HG03442 (cell line): ENCODE measurements at regions not wholly inside any gene's neighbourhood (a gene's known extent, or its start where the extent isn't known, plus 50 kb on each side); places are given as distances from the start of the nearest gene placed in this dataset.

Source experiments
- ATAC-seq: cut with Tn5 transposase; IDR thresholded peaks from one replicate; pipeline ENCODE4 v1.9.1; 2021; ENCODE audit warnings: mild to moderate bottlenecking, moderate library complexity; ENCODE audit not compliant: unreplicated experiment

DNA sequence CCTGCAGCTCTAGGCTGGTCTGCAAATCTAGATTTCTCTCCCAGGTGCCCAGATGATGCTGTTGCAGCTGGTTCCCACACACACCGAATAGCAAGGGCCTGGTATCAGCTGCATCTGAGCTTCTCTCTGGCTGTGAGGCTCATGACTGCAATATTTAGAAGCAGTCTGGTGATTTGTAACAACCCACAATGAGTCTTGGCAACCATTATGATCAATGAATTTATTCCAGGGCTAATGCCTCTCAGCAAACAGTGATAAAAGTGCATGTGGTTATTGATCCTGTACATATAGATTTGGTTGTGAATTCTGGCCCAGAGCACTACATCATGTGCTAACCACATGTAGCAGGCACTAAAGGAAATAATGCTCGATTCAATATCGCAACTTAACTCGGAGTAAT is 114.3 kb downstream of the ASCL4 start:
- ATAC-seq, result no peak

DNA sequence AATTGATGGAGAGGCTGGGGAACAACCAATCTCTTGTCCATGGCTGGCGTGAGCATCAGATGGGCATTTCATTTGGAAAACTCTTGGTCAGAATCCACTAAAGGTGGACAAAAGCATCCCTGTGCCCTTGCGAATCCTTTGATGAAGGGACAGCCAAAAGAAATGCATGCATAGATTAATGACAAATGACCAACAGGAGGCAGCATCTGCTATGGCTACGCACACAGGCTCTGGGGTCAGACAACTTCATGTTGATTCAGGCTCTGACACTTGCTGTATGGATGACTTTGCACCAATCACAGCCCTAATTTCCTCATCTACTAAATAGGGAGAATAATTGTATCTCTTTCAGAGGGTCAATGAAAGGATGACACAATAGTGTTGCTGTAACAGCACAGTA is 117.5 kb downstream of the ASCL4 start:
- no peak for ATAC-seq

DNA sequence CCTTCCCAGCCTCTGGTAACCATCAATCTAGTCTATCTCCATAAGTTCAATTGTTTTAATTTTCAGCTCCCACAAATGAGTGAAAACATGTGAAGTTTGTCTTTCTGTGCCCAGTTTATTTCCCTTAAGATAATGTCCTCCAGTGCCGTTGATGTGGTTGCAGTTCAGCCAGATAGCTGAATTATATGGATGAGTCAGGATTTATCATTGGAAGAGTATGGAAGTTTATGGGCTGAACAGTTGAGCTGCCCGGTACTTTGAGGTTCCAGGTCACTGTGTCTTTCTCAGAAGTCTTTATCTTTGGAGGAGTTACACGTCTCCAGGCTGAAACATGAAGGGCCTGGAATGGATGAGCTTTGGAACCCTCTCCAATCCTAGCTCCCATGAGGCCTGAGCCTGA is 120.1 kb downstream of the ASCL4 start:
- ATAC-seq, result no peak

GRCh38 chr12:107895966-107896365 is 121.5 kb downstream of the ASCL4 start:
- no peak for ATAC-seq

- no peak for ATAC-seq
Observed at GRCh38 chr12:107900588-107900987, 126.1 kb downstream of the ASCL4 start.

DNA sequence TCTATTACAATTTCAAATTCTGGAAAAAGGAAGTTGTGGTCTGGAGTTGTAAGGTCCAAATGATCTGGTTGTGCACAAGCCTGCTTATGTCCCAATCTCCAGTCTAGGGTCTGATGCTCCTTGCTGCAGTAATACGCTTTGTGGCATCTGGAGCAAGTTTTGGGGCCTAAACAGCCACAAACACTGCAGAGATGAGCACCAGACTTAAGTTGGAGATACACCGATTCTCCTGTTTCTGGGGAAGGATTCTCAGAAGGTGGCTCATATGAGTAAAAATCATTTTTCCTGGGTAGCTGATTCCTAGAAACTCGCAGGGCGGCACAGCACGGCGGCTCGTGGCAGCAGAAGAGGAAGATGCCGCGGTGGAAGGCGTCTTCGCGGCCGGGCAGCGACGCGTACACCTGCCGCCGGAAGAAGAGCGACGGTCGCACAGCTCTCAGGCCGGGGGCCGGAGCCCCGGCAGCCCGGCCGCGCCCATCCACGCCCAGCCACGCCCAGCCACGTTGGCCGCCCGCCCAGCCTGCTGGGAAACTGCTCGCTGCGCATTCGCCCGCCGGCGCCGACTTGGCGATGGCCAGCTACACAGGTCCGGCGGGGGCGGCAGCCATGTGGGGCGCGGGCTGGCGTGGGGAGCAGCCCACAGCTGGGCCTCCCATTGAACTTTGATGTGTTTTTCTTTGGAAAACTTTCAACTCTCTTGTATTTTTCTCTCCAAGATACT is 129.0 kb downstream of the ASCL4 start:
- ATAC-seq, result peak; percentile 95

DNA sequence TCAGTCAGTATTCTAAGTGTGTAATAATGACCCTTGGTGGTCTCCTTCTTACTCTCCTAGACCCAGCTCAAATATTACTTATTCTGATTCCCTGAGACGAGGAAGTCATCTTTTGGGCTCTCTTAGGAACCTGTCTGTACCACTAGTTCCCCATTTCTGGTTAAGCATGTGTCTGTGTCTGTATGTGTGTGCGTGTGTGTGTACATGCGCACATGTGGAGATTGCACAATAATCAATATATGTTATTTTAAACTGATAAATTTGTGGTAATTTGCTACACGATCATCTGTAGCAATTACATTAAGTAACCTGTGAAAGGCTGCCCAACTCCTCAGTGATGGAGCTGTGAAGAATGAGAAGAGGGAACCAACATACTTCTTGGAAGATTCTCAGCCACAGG is 132.2 kb downstream of the ASCL4 start:
- ATAC-seq, result no peak

DNA sequence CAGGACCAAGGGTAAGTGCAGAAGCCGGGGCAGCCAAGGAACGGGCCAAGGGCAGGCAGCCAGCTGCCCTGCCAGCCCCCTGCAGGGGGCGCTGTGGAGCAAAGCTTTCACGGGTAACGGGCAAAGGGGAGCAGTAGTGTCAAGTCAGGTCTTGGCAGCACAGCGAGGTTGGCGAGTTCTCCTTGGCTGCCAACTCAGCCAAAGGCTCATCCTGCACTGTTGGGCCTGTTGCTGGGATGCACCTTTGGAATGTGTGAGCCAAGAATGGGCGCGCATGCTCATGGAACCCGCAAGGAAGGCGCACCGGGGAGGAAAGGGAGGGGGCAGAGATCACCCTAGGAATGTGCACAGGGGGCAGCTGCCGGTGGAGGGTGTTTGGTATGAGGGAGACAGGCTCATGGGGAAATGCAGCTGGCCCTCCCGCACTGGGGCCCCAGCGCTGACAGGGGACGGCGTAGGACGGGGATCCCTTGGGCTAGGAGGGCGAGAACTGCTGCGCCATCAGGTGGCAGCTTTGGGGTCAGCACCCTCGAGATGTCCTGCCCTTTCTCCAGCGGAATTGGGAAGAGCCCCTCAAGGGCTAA is 138.0 kb downstream of the ASCL4 start:
- ATAC-seq, result peak; percentile 77

DNA sequence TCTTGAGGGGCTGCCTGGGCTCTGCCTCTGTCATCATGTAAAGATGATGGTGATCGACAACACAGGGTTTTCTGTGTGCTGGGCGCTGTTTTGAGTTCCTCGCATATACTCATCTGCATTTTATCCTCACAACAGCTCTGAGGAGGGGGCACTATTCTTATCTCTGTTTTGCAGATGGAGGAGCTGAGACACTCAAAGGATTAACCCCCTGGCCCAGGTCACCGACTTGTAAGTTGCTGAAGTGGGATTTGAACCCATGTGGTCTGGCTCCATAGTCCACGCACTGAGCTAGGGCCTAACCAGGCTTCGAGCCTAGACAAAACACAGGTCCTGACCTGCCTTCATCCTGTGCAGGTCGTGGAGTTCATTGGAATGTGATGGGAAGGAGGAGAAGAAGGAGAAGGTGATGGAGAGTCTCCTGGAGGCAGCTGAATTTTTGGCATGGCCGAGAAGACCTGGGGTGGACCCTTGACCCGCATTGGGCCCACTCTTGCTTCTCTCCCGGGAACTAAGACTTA is 140.0 kb downstream of the ASCL4 start:
- ATAC-seq, result no peak

- ATAC-seq, result no peak
Observed at GRCh38 chr12:107917912-107918800, 143.7 kb downstream of the ASCL4 start.

DNA sequence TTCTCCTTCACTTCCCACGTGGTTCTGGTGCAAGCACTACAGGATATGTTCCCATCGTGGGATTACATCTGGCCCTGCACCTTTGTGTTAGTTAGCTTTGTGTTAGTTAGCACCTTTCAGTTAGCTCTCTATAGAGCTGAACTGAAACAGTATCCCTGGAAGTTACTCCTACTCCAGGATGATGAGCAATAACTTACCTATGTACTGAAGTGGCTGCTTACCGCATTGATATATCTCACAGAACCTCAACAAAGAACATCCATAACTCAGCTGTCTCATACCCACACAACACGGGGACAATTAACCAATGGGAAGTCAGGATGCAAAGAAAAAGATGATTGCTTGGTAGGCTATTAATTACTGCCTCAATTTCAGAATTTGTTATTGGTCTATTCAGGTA is 146.6 kb downstream of the ASCL4 start:
- no peak for ATAC-seq

- no peak for ATAC-seq
Observed at GRCh38 chr12:107925125-107925524, 150.6 kb downstream of the ASCL4 start.

DNA sequence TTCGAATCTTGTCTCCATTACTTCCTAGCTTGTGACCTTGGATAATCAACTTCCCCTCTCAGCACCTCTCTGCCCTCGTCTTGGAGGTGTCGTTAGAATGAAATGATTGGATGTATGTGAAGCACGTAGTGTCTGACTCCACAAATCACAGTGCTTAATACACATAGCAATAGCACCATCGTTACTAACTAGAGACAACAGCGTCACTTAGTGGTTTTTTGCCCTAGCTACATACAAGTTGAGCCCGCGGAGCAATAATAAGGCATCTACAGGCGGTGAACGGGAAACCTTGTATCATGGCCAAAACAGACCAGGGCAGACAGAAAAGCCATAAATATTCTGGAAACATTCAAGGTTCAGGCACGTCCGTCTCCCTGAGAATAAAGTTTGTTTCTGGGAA is 154.9 kb downstream of the ASCL4 start:
- ATAC-seq, result no peak

DNA sequence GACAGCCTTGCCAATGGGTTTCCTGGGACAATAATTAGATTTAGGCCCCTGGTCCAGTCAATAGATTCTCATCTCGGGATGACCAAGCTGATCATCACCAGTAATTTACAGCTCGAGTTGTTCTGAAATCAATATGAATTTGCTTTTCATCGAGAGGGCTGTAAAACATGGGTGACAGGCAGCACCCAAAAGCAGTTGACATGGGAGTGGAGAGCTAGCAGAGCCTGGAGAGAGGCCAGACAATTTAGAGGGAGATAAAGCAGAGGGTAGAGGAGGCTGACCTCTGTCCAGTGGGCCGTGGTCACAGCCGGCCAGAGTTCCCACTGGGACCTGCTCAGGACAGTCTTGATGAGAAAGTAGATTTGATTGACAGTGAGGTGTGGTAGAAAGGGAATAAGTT is 157.3 kb downstream of the ASCL4 start:
- no peak for ATAC-seq

GRCh38 chr12:107938446-107938845 is 163.9 kb downstream of the ASCL4 start:
- no peak for ATAC-seq

- no peak for ATAC-seq
Observed at GRCh38 chr12:107948391-107948945, 174.0 kb downstream of the ASCL4 start.

- ATAC-seq, result no peak
Observed at GRCh38 chr12:107951024-107951423, 176.5 kb downstream of the ASCL4 start.

DNA sequence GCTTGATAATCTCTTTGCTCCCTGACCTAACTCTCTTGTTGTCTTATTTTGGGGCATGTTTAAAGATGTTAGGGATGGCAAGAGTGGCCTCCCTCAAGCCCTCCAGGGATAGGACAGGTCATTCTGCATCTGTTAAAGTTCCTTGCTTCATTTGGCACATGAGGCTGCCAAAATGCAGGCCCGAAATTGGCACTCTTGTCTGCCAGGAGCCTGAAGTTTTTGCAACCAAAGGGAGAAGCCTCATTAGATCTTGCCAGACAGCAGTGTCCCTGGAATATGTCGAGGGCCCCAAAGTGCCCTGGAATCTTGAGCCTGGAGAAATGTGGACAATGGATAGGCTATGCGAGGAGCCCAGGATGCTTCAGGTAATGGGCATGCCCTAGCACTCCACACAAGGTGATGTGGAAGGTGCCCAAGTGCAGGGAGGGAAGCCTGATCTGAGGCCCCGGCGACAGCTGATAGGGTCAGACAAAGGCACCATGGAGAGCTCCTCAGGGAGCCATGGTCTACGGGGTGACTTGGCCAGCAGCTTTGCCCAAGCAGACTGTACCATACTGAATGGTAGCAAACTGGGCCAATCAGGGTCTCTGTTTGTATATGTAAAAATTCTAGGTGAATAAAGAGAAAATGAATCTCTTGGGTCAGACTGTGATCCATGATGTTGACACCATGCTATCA is 173.0 kb upstream of the WSCD2 start:
- ATAC-seq, result no peak

DNA sequence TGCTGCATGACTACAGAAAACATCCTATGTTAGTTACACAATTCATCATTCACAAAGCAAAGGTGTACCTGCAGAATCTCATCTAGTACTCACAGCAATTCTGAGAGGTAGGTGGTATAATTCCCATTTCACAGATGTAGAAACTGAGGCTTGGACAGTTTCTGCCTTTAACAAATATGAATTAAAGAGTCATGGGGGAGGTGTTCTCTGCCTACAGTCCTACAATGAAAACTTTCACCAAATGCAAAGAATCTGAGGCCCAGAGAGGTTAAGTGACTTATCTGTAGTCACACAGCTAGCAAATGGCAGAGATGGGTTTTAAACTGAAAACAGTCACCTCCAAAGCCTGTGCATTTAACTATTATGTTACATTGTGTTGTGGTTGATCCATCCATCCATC is 171.6 kb upstream of the WSCD2 start:
- ATAC-seq, result no peak

DNA sequence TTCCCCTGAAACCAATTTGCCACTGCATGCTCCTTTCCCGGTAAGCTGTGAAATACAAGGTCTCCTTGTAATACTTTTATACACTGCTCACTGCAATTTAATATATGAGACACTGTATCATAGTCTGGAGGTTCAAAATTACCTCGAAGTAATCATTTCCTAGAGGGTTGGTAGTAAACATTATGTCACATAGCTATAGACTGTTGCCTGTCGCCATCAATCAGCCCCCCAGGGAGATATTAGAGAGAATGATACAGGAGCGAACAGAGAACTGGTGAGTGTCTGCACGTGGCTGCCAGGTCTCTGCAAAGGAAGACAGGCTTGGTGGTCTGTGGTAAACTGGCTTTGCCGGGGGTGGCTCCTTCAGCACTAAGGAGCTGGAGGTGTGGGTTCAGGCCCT is 165.5 kb upstream of the WSCD2 start:
- no peak for ATAC-seq

DNA sequence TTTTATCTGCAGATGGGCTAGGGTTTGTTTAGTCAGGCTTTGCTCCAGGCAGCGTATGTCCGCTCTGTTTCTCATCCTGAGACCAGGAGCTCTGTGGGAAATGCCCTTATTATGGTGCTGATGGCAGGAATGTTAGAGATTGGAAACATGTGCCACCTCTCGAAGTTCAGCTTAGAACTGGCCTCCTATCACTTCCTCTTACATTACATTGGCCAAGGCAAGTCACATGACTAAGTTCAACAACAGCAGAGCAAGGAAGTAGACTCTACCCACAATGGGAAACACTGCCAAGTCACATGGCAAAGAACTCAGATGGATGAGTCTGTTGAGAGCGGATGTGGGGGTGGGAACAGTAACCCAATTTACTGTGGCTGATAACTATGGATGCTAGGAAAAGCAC is 161.9 kb upstream of the WSCD2 start:
- ATAC-seq, result no peak
